ENCODE measurements at regions not wholly inside any gene's neighbourhood (a gene's known extent, or its start where the extent isn't known, plus 50 kb on each side); places are given as distances from the start of the nearest gene placed in this dataset.
A peak's percentile ranks its signal among the peaks of the same experiment; 100 is the strongest.

GRCh38 chr7:67453580-67454380 is 457.1 kb downstream of the TYW1 start:
- H3K27me3 ChIP-seq (ENCODE audit: control insufficient read depth, insufficient read depth, low read length), result no peaks in the 10 kb centered on the region
- H3K4me3 ChIP-seq (ENCODE audit: low read length), result no peak overlapping the region
- no peaks in the 10 kb centered on the region for H3K4me1 ChIP-seq (ENCODE audit: control insufficient read depth, insufficient read depth, low read length)
- no peak overlapping the region for H3K4me2 ChIP-seq (ENCODE audit: low read length)
- H3K36me3 ChIP-seq (ENCODE audit: insufficient read depth, low read length), result no peaks in the 10 kb centered on the region
- H3K9me3 ChIP-seq (replicated peaks; ENCODE audit: low read length), result no peaks in the 10 kb centered on the region
- H3K9ac ChIP-seq (ENCODE audit: low read depth, low read length), result no peak overlapping the region

- Histone ChIP-seq H3K9ac (ENCODE audit: low read depth, low read length) (no peak overlapping the region), H3K27me3 (ENCODE audit: control insufficient read depth, insufficient read depth, low read length) (no peaks in the 10 kb centered on the region), H3K36me3 (ENCODE audit: insufficient read depth, low read length) (no peaks in the 10 kb centered on the region), H3K4me3 (ENCODE audit: low read length) (no peak overlapping the region), H3K4me1 (ENCODE audit: control insufficient read depth, insufficient read depth, low read length) (no peaks in the 10 kb centered on the region), H3K4me2 (ENCODE audit: low read length) (no peak overlapping the region), H3K9me3 (replicated peaks; ENCODE audit: low read length) (no peaks in the 10 kb centered on the region)
Measured at GRCh38 chr7:67455508-67455907, 458.9 kb downstream of the TYW1 start.

- H3K27me3 ChIP-seq (ENCODE audit: control insufficient read depth, insufficient read depth, low read length), result no peaks in the 10 kb centered on the region
- H3K36me3 ChIP-seq (ENCODE audit: insufficient read depth, low read length), result no peaks in the 10 kb centered on the region
- no peak overlapping the region for H3K9ac ChIP-seq (ENCODE audit: low read depth, low read length)
Measured at GRCh38 chr7:67462781-67463191, 466.2 kb downstream of the TYW1 start.

GRCh38 chr7:67463316-67463715 is 466.7 kb downstream of the TYW1 start:
- no peaks in the 10 kb centered on the region for H3K4me1 ChIP-seq (ENCODE audit: control insufficient read depth, insufficient read depth, low read length)
- H3K36me3 ChIP-seq (ENCODE audit: insufficient read depth, low read length), result no peaks in the 10 kb centered on the region
- no peak overlapping the region for H3K4me2 ChIP-seq (ENCODE audit: low read length)
- no peaks in the 10 kb centered on the region for H3K9me3 ChIP-seq (replicated peaks; ENCODE audit: low read length)
- H3K9ac ChIP-seq (ENCODE audit: low read depth, low read length), result no peak overlapping the region
- no peaks in the 10 kb centered on the region for H3K27me3 ChIP-seq (ENCODE audit: control insufficient read depth, insufficient read depth, low read length)
- H3K4me3 ChIP-seq (ENCODE audit: low read length), result no peak overlapping the region

More at GRCh38 chr7:67462781-67463191, 466.2 kb downstream of the TYW1 start:
- Histone ChIP-seq H3K4me1 (ENCODE audit: control insufficient read depth, insufficient read depth, low read length) (no peaks in the 10 kb centered on the region), H3K9me3 (replicated peaks; ENCODE audit: low read length) (no peaks in the 10 kb centered on the region), H3K4me2 (ENCODE audit: low read length) (no peak overlapping the region), H3K4me3 (ENCODE audit: low read length) (no peak overlapping the region)

GRCh38 chr7:67463983-67464382 is 467.4 kb downstream of the TYW1 start:
- Histone ChIP-seq H3K4me3 (ENCODE audit: low read length) (no peak overlapping the region), H3K9ac (ENCODE audit: low read depth, low read length) (no peak overlapping the region), H3K36me3 (ENCODE audit: insufficient read depth, low read length) (no peaks in the 10 kb centered on the region), H3K4me1 (ENCODE audit: control insufficient read depth, insufficient read depth, low read length) (no peaks in the 10 kb centered on the region), H3K9me3 (replicated peaks; ENCODE audit: low read length) (no peaks in the 10 kb centered on the region), H3K4me2 (ENCODE audit: low read length) (no peak overlapping the region), H3K27me3 (ENCODE audit: control insufficient read depth, insufficient read depth, low read length) (no peaks in the 10 kb centered on the region)

GRCh38 chr7:67466109-67466508 is 469.5 kb downstream of the TYW1 start:
- Histone ChIP-seq H3K36me3 (ENCODE audit: insufficient read depth, low read length) (no peaks in the 10 kb centered on the region), H3K27me3 (ENCODE audit: control insufficient read depth, insufficient read depth, low read length) (no peaks in the 10 kb centered on the region), H3K9me3 (replicated peaks; ENCODE audit: low read length) (no peaks in the 10 kb centered on the region), H3K9ac (ENCODE audit: low read depth, low read length) (no peak overlapping the region), H3K4me3 (ENCODE audit: low read length) (no peak overlapping the region), H3K4me1 (ENCODE audit: control insufficient read depth, insufficient read depth, low read length) (no peaks in the 10 kb centered on the region), H3K4me2 (ENCODE audit: low read length) (no peak overlapping the region)

- Histone ChIP-seq H3K4me3 (ENCODE audit: low read length) (no peak overlapping the region), H3K27me3 (ENCODE audit: control insufficient read depth, insufficient read depth, low read length) (no peaks in the 10 kb centered on the region), H3K9me3 (replicated peaks; ENCODE audit: low read length) (no peaks in the 10 kb centered on the region), H3K4me1 (ENCODE audit: control insufficient read depth, insufficient read depth, low read length) (no peaks in the 10 kb centered on the region), H3K9ac (ENCODE audit: low read depth, low read length) (no peak overlapping the region), H3K4me2 (ENCODE audit: low read length) (no peak overlapping the region), H3K36me3 (ENCODE audit: insufficient read depth, low read length) (no peaks in the 10 kb centered on the region)
Measured at GRCh38 chr7:67470256-67470751, 473.7 kb downstream of the TYW1 start.

- peaks cover 3% of the 10 kb centered on the region for H3K9me3 ChIP-seq (replicated peaks; ENCODE audit: low read length)
- H3K9ac ChIP-seq (ENCODE audit: low read depth, low read length), result no peak overlapping the region
- no peak overlapping the region for H3K4me2 ChIP-seq (ENCODE audit: low read length)
- H3K36me3 ChIP-seq (ENCODE audit: insufficient read depth, low read length), result no peaks in the 10 kb centered on the region
- H3K4me3 ChIP-seq (ENCODE audit: low read length), result no peak overlapping the region
- H3K27me3 ChIP-seq (ENCODE audit: control insufficient read depth, insufficient read depth, low read length), result no peaks in the 10 kb centered on the region
- no peaks in the 10 kb centered on the region for H3K4me1 ChIP-seq (ENCODE audit: control insufficient read depth, insufficient read depth, low read length)
Measured at GRCh38 chr7:67475293-67475692, 478.7 kb downstream of the TYW1 start.

- peaks cover 3% of the 10 kb centered on the region for H3K9me3 ChIP-seq (replicated peaks; ENCODE audit: low read length)
- H3K27me3 ChIP-seq (ENCODE audit: control insufficient read depth, insufficient read depth, low read length), result peaks cover 3% of the 10 kb centered on the region
- no peak overlapping the region for H3K4me2 ChIP-seq (ENCODE audit: low read length)
- no peak overlapping the region for H3K9ac ChIP-seq (ENCODE audit: low read depth, low read length)
- H3K4me3 ChIP-seq (ENCODE audit: low read length), result no peak overlapping the region
- no peaks in the 10 kb centered on the region for H3K4me1 ChIP-seq (ENCODE audit: control insufficient read depth, insufficient read depth, low read length)
- no peaks in the 10 kb centered on the region for H3K36me3 ChIP-seq (ENCODE audit: insufficient read depth, low read length)
Measured at GRCh38 chr7:67478066-67478465, 481.4 kb downstream of the TYW1 start.

GRCh38 chr7:67484244-67484751 is 487.7 kb downstream of the TYW1 start:
- Histone ChIP-seq H3K4me2 (ENCODE audit: low read length) (peak overlapping the region; percentile 86), H3K27me3 (ENCODE audit: control insufficient read depth, insufficient read depth, low read length) (peaks cover 7% of the 10 kb centered on the region), H3K36me3 (ENCODE audit: insufficient read depth, low read length) (no peaks in the 10 kb centered on the region), H3K9me3 (replicated peaks; ENCODE audit: low read length) (no peaks in the 10 kb centered on the region), H3K4me1 (ENCODE audit: control insufficient read depth, insufficient read depth, low read length) (peaks cover 5% of the 10 kb centered on the region), H3K9ac (ENCODE audit: low read depth, low read length) (no peak overlapping the region), H3K4me3 (ENCODE audit: low read length) (peak overlapping the region; percentile 65)

- H3K4me2 ChIP-seq (ENCODE audit: low read length), result no peak overlapping the region
- no peak overlapping the region for H3K9ac ChIP-seq (ENCODE audit: low read depth, low read length)
- no peaks in the 10 kb centered on the region for H3K9me3 ChIP-seq (replicated peaks; ENCODE audit: low read length)
- H3K27me3 ChIP-seq (ENCODE audit: control insufficient read depth, insufficient read depth, low read length), result peaks cover 7% of the 10 kb centered on the region
- peaks cover 5% of the 10 kb centered on the region for H3K4me1 ChIP-seq (ENCODE audit: control insufficient read depth, insufficient read depth, low read length)
- H3K4me3 ChIP-seq (ENCODE audit: low read length), result no peak overlapping the region
- no peaks in the 10 kb centered on the region for H3K36me3 ChIP-seq (ENCODE audit: insufficient read depth, low read length)
Measured at GRCh38 chr7:67486401-67486800, 489.8 kb downstream of the TYW1 start.

GRCh38 chr7:67487316-67487715 is 490.7 kb downstream of the TYW1 start:
- H3K4me1 ChIP-seq (ENCODE audit: control insufficient read depth, insufficient read depth, low read length), result peaks cover 5% of the 10 kb centered on the region
- H3K4me2 ChIP-seq (ENCODE audit: low read length), result no peak overlapping the region
- no peaks in the 10 kb centered on the region for H3K9me3 ChIP-seq (replicated peaks; ENCODE audit: low read length)
- H3K9ac ChIP-seq (ENCODE audit: low read depth, low read length), result no peak overlapping the region
- no peak overlapping the region for H3K4me3 ChIP-seq (ENCODE audit: low read length)
- H3K36me3 ChIP-seq (ENCODE audit: insufficient read depth, low read length), result no peaks in the 10 kb centered on the region
- H3K27me3 ChIP-seq (ENCODE audit: control insufficient read depth, insufficient read depth, low read length), result peaks cover 7% of the 10 kb centered on the region

All from skeletal muscle satellite cell (primary cell).